ENCODE measurements at regions not wholly inside any gene's neighbourhood (a gene's known extent, or its start where the extent isn't known, plus 50 kb on each side); places are given as distances from the start of the nearest gene placed in this dataset.

DNA sequence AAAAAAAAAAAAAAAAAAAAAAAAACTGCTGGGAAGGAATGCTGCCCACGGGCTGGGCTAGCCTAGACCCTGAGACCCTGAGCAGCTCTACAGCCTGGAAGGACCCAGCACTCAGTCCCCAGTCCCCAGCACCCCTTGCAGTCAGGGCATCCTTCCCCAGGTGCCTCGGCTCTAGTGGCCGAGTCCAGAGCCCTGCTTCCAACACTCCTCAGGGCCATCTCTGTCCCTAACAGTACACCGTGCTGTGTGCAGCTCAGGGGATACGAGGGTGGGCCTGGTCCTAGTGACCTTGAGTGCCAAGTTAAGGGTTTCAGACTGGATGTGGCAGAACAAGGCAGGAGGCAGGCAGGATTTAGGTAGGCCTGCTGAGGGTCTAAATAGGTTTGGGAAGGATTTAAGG is 50.2 kb upstream of the LRP8 start:
- DNase-seq (ENCODE audit: low spot score) = no peak

DNA sequence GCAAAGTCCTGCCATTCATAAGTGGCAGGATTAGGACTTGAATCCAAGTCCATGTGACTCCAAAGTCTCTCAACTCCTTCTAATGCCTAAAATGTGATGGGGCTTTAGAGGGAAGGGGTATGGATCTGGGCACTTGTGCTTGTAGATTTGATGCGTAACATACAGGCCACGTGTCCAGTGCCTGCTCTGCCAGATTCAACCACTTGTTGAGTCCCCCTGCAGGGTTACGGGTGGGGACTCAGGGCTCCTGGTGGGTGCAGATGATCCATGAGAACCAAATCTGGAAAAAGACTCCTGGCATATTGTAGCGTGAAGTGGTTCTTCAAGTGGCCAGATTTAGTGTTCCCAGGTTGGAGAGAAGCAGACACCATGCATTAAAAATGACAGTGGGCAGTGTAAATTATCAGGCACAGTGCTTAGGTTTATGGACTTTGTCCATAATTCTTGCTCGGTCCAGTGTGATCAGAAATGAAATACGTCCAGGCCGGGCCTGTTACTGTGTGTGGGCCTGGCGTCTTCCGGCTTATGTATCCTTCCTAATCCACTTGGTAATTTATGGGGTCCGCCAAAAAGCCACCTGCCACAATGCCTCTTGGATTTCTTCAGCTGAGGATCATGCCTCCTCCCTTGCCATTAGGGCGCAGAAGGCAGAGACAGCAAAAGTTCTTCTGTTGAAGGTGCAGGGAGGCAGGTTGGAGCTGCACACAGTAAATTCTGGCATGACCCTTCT is 51.2 kb upstream of the LRP8 start:
- no peak for DNase-seq (ENCODE audit: low spot score)

- no peak for DNase-seq (ENCODE audit: low spot score)
Measured at GRCh38 chr1:53379662-53380002, 51.8 kb upstream of the LRP8 start.

DNA sequence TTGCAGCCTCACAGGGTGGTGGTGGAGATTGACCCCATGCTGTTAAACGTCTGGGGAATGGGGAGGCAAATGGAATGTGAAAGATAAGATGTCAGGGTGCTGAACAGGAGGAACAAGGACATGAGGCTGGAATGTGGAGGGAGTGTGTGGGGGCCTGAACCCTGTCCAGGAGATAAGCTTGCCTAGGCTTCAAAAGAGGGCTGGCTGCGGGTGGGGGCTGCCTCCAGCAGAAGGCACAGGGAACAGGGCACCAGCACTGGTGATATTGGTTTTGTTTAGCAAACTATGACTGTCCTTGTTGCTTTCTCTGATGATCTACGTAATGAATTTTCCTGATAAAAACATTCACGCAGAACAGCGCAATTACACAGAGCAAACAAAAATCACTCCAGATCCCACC is 52.4 kb upstream of the LRP8 start:
- no peak for DNase-seq (ENCODE audit: low spot score)

DNA sequence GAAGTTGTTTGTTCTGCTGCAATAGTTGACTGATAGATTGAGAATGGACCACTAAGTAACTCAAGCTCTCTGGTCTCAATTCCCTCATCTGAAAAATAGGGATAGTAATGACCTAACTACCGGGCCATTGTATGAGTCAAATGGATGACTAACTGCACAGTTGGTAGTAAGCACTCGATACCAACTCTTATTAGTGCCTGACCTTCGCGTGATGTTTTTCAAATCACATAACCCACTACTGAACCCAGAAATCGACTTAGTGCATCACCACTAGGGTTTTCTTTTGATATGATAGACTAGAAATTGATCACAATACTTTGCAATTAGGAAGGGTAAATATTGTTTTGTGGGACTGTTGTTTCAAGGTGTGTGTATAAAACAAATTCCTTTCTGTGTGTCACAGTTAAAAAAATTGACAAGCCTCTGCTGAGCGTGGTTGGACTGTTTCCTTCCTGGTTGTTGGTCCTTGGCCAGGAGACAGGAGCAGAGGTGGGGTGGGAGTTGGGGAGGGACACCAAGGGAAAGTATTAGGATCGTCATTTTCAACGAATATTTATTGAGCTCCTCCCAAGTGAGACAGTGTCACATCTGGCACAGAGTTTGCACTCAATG is 54.0 kb upstream of the LRP8 start:
- DNase-seq (ENCODE audit: low spot score) = no peak

DNA sequence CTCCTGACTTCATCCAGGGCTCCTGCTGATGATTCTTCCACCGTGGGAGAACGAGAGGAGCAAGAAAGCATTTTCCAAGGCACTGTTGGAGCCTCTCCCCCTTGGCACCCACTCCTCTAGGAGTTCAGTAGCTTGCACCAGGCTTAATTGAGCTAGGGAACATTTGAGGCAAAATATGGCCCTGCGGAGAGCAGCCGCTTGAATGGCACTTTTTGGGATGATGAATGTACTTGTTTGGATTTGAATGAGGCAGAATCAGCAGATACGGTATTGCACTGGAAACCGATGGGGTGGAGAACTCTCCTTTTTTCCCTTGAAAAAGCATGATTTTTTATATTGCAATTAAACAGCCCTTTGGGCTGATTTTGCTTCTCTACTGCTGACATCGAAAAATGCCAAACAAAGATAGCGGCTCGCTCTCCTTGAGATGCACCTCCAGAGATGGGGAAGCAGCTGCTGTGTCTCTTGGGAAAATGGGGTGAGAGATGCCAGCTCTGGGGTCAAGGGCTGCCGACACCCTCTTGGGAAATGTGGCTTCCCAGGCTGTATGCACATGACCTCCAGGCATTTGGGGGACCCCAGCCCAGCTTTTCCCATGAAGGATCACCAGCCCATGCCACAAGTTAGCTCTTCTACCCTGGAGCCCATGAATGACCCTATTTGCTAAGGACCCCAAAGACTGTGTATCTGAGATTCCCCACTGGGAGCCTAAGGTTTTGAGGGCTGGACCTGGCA is 55.4 kb upstream of the LRP8 start:
- no peak for DNase-seq (ENCODE audit: low spot score)

DNA sequence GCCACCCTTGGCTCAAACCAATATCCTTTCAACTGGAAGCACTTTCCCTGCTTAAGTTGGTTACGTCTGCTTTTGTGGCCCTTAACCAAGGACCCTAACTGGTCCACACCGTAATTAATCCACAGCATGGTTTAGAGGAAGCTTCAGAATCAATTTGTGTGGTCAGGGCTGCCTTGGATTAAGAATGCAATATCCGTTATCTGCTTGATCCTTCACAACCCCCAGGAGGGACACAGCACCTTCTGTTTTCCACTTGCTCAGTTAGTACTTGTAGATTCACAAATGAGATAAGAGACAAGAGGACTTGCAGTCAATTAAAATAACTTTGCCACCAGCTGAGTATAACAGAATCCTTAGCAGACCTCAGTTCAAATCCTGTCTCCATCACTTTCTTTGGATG is 56.9 kb upstream of the LRP8 start:
- no peak for DNase-seq (ENCODE audit: low spot score)

DNA sequence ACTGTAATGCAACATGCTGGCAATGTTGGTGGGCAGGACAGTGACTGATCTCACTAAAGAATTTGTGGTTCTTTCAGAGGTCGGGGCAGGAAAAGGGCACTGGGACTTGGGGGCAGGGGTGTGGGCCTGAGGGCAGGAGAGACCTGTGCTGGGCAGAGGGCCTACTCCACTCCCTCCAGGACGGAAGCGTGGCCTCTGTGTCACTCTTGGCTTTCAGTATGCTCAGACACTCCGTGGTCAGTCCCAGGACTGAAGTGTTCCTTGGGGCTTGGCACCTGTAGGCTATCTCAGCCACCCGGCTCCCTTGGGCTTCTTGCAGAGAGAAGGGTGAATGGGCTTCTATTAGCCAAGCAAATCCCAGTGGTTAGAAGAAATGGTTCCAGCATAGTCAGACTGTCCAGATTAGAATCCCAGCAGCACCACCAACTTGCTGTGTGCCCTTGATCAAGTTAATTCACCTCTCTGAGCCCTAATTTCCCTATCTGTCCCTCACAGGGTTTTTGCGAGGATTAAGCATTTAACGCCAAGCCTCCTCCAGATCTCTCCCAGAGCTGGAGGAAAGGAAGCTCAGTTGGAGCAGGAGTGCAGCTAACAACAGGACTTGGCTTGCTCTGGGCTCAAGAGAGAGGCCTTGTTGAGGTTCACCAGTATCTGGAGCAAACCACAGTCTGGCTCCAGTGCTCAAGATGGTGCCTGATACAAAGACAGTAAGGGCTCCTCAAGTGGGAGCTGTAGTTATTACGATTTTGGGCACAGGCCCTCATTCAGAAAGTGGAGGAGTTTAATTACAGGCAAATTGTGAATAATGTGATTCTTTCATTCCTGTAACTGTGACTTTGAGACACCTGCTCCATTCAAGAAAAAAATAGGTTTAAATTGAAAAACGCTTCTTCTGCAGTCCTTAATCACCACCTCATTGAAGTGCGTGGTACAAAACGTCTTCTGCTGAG is 57.7 kb upstream of the LRP8 start:
- DNase-seq (ENCODE audit: low spot score) = no peak

DNA sequence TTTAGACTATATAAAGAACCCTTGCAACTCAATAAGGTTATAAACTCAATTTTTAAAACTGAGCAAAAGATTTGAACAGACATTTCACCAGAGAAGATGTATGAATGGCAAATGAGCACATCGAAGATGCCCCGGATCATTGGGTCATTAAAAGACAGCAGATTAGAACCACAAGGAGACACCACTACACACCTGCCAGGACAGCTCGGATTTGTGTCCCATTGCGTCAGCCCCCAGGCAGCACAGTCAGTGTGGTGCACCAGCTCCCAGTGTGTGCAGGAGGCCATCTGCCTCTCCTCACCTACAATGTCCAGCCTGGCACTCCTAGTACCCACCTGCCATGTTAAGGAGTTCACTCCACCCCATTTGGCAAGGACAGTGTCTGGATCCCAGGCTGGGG is 61.1 kb upstream of the LRP8 start:
- no peak for DNase-seq (ENCODE audit: low spot score)

DNA sequence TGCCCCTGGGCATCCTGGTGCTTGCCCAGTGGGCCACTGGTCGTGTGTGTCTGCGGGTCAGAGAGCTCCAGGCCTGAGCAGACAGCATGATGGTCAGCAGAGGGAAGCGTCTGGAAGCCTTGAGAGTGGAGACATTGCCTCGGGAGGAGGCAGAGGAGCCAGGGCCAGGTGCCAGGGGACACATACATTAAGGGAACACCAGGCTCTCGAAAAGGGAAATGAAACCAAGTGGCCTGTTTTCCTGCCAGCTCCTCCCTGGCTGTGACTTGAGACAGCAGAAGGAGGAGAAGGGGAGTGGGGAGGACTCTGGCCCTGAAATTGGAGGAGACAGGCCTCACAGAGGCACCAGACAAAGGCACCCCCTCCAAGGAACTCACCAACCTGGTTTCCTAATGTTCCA is 62.4 kb upstream of the LRP8 start:
- DNase-seq (ENCODE audit: low spot score) = no peak

DNA sequence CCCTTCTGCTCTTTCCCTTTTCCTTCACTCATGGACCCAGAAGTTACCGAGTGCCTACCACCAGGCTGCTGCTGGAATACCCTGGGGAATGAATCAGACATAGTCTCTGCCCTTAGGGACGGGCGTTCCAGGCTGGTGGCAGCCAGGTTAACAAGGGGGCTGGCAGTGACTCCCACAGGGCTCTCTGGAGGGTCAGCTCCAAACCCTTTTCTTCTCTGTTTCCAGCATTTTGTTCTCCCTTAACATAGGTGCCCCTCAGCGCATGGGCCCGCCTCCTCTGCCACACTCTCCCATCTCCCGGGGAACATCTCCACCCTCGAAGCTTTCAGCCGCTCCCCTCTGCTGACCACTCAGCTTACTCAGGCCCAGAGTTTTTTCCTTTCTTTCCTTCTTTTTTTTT is 62.9 kb upstream of the LRP8 start:
- no peak for DNase-seq (ENCODE audit: low spot score)

- no peak for DNase-seq (ENCODE audit: low spot score)
Measured at GRCh38 chr1:53391296-53391695, 63.4 kb upstream of the LRP8 start.

DNA sequence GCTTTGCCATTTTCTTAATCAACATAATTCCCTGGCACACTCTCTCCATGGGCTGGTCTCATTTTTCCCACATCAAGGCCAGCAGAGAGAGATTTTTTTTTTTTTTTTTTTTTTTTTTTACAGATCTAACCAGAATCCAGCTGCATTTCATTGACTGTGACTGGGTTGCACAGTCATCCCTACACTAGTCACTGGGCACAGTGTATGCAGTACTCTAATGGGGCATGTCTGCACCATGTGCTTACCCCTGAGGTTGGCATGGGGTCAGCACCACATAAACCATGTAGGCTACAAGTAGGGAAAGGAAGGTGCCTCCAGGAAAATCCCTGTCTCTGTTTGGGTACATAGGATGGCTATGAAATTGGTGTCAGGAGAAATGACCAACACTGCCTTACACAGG is 64.1 kb upstream of the LRP8 start:
- no peak for DNase-seq (ENCODE audit: low spot score)

DNA sequence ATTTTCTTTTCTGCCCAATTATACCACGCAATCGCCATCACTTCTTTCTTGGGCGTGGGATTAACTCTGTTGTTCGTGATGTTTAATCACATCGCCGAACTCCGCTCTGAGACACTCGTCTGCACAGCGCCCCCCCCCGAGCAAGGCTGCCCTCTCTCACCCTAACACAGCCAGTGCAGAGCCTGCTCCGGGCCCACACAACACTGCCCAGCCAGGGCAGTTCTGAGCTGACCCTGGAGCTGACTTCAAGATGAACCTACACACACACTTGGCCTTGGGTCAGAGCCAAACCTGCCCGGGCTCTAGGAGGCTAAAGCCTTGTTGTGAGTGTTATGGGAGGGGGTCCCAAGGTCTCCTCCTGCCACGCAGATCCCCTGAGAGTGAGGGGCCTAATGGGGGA is 64.6 kb upstream of the LRP8 start:
- DNase-seq (ENCODE audit: low spot score) = no peak

- DNase-seq (ENCODE audit: low spot score) = peak; percentile 72
Measured at GRCh38 chr1:53393325-53393792, 65.5 kb upstream of the LRP8 start.

DNA sequence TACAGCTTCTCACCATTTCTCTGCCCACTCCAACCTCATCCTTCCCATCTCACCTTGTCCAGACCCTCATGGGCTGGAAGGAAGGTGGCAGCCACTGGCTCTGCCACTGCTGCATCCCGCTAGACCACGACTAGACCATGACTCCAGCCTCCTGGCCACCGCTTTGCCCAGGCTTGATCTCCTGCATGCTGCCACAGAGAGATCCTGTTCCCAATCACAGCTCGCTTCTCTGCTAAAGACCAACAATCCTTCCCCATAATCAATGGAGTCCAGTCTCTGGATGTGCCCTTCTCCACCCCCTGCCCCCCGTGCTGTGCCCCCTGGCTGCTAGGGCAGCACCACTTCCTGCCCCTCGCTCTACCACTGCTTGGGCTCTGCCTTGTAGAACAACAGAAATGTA is 64.9 kb upstream of the DMRTB1 start:
- no peak for DNase-seq (ENCODE audit: low spot score)

DNA sequence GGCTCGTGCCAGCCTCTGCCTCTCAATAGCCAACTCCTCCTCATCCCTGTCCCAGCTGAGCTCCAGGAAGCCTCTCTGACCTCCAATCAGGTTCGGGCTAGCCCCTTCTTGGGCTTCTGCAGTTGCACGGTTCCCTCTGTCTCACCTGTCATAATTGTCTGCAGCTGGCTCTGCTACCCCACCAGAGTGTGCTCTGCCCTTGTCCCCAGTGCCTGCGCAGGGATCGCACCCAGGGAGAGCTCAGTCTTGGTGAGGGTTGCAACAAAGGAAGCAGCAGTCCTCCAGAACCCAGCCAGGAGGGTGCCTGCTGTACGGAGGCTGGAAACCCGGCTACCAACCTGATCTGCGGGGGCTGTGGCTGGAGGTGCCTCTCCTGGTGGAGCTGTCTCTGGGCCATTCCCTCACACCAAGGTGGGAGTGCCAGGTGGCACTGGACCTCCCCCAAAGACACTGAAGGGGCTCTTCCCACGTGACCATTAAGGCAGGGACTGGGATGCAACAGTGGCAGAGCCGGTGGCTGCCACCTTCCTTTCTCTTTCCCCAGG is 63.5 kb upstream of the DMRTB1 start:
- DNase-seq (ENCODE audit: low spot score) = no peak

DNA sequence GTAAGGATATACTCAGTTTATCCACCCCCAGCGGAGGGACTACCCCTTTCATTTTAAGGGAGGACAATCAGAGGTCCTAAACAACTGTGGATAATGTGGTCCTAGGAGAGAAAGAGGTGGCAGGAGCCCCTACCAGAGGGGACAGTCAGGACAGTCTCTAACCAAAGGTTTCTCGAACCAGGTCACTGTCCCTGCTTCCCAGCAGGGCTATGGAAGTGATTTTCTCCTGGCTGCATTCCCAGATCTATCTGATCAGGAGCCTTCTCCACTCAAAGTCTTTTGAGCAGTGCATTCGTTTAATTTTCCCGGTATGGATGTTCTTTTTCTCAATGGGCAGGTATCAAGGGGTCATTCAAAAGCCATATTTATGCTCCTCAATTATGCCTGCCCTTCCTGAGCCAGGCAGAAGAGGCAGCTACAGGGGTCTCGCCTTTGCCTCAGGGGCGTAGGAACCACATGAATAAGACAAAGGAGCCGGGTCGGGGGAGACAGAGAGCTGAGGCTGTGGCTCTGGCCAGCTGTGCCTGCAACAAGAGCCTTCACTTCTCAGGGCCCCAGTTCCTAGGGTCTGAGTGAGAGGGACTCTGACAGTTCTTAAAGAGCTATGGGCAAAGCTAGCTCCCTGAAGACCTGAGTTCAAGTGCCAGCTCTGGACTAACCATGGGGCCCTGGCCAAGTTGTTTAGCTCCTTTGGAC is 62.5 kb upstream of the DMRTB1 start:
- DNase-seq (ENCODE audit: low spot score) = no peak

GRCh38 chr1:53398091-53398490 is 61.1 kb upstream of the DMRTB1 start:
- DNase-seq (ENCODE audit: low spot score) = no peak

GRCh38 chr1:53398576-53399365 is 60.4 kb upstream of the DMRTB1 start:
- DNase-seq (ENCODE audit: low spot score) = no peak

Measured in SK-N-DZ (cell line).